ENCODE measurements at regions not wholly inside any gene's neighbourhood (a gene's known extent, or its start where the extent isn't known, plus 50 kb on each side); places are given as distances from the start of the nearest gene placed in this dataset.

GRCh38 chr14:26332966-26333365 is 264.9 kb downstream of the NOVA1 start:
- Histone ChIP-seq H2AFZ (ENCODE audit: low read depth, low read length) (no peak overlapping the region), H3K9me3 (ENCODE audit: insufficient read depth, low read length) (no peaks in the 10 kb centered on the region), H3K27me3 (ENCODE audit: low read depth, low read length) (no peaks in the 10 kb centered on the region), H4K20me1 (ENCODE audit: insufficient read depth, low read length) (no peaks in the 10 kb centered on the region), H3K4me3 (ENCODE audit: low read length) (no peak overlapping the region), H3K9ac (ENCODE audit: low read length) (no peak overlapping the region), H3K4me2 (ENCODE audit: low read length) (no peak overlapping the region), H3K4me1 (ENCODE audit: low read length) (peaks cover 6% of the 10 kb centered on the region; the same call in 1 of the 2 replicates), H3K36me3 (replicated peaks; ENCODE audit: low read depth, low read length) (no peaks in the 10 kb centered on the region), H3K27ac (ENCODE audit: low read length) (no peak overlapping the region), H3K79me2 (ENCODE audit: low read length) (no peaks in the 10 kb centered on the region)
- TF ChIP-seq CTCF (IDR thresholded peaks at IDR 0.05; ENCODE audit: low read depth, low read length) = no peak
- TF ChIP-seq EZH2phosphoT487 (IDR thresholded peaks at IDR 0.05; ENCODE audit: low read depth) = no peak

GRCh38 chr14:26330982-26331381 is 266.9 kb downstream of the NOVA1 start:
- peaks cover 6% of the 10 kb centered on the region; the same call in 1 of the 2 replicates for H3K4me1 ChIP-seq (ENCODE audit: low read length)
- no peak overlapping the region for H2AFZ ChIP-seq (ENCODE audit: low read depth, low read length)
- H3K36me3 ChIP-seq (replicated peaks; ENCODE audit: low read depth, low read length) = no peaks in the 10 kb centered on the region
- H3K9ac ChIP-seq (ENCODE audit: low read length) = no peak overlapping the region
- no peaks in the 10 kb centered on the region for H3K9me3 ChIP-seq (ENCODE audit: insufficient read depth, low read length)
- H3K4me2 ChIP-seq (ENCODE audit: low read length) = no peak overlapping the region
- H4K20me1 ChIP-seq (ENCODE audit: insufficient read depth, low read length) = no peaks in the 10 kb centered on the region
- H3K4me3 ChIP-seq (ENCODE audit: low read length) = no peak overlapping the region
- no peaks in the 10 kb centered on the region for H3K27me3 ChIP-seq (ENCODE audit: low read depth, low read length)
- no peak for TF ChIP-seq EZH2phosphoT487 (IDR thresholded peaks at IDR 0.05; ENCODE audit: low read depth)
- TF ChIP-seq CTCF (IDR thresholded peaks at IDR 0.05; ENCODE audit: low read depth, low read length) = no peak
- no peak overlapping the region for H3K27ac ChIP-seq (ENCODE audit: low read length)
- H3K79me2 ChIP-seq (ENCODE audit: low read length) = no peaks in the 10 kb centered on the region

DNA sequence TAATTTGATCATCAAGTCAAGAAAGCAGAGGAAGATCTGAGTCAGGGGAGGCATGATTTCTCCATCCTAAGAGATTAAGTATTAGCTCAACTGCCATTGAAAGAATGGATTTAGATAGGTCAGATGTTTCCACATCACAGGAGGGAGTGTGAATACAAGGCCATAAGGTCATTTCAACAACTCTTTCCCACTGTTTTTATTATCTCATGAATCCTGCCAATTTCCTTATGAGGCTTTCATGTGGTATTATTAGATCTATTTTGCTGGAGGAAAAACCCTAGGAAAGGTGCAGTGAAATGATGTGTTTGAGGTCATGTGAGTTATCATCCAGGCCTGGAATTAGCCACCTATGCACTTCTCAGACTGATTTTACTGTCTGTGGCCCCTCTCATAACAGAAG is 269.0 kb downstream of the NOVA1 start:
- Histone ChIP-seq H3K4me3 (ENCODE audit: low read length) (no peak overlapping the region), H2AFZ (ENCODE audit: low read depth, low read length) (no peak overlapping the region), H4K20me1 (ENCODE audit: insufficient read depth, low read length) (no peaks in the 10 kb centered on the region), H3K79me2 (ENCODE audit: low read length) (no peaks in the 10 kb centered on the region), H3K4me2 (ENCODE audit: low read length) (no peak overlapping the region), H3K9me3 (ENCODE audit: insufficient read depth, low read length) (no peaks in the 10 kb centered on the region), H3K9ac (ENCODE audit: low read length) (no peak overlapping the region), H3K4me1 (ENCODE audit: low read length) (peaks cover 6% of the 10 kb centered on the region; the same call in 1 of the 2 replicates), H3K27me3 (ENCODE audit: low read depth, low read length) (no peaks in the 10 kb centered on the region), H3K36me3 (replicated peaks; ENCODE audit: low read depth, low read length) (no peaks in the 10 kb centered on the region), H3K27ac (ENCODE audit: low read length) (no peak overlapping the region)
- TF ChIP-seq EZH2phosphoT487 (IDR thresholded peaks at IDR 0.05; ENCODE audit: low read depth) (no peak), CTCF (IDR thresholded peaks at IDR 0.05; ENCODE audit: low read depth, low read length) (no peak)

DNA sequence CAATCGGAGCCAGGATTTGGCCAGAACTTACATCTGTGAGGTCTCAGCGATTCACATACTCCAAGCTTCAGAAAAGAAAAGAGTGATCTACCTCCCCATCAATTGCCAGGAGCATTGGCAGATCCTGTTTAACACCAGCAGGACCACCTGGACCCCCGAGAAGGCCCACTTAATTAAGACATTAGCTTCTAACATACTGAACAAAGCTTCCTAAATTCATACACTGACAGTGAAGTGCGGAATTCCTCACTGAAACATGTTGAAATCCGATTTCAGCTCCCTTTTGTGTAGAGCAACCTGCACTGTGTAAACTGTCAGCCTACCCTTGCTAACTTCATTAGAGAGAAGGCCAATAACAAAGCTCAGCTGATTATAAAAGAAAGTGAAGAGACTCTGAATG is 274.0 kb downstream of the NOVA1 start:
- H4K20me1 ChIP-seq (ENCODE audit: insufficient read depth, low read length) = no peaks in the 10 kb centered on the region
- no peaks in the 10 kb centered on the region for H3K4me1 ChIP-seq (ENCODE audit: low read length)

More for the DNA sequence above, 274.0 kb downstream of the NOVA1 start:
- Histone ChIP-seq H3K36me3 (replicated peaks; ENCODE audit: low read depth, low read length) (no peaks in the 10 kb centered on the region), H3K4me2 (ENCODE audit: low read length) (no peak overlapping the region), H3K4me3 (ENCODE audit: low read length) (no peak overlapping the region), H3K9me3 (ENCODE audit: insufficient read depth, low read length) (no peaks in the 10 kb centered on the region), H3K79me2 (ENCODE audit: low read length) (no peaks in the 10 kb centered on the region), H2AFZ (ENCODE audit: low read depth, low read length) (no peak overlapping the region; the same call in 1 of the 2 replicates), H3K27ac (ENCODE audit: low read length) (no peak overlapping the region), H3K27me3 (ENCODE audit: low read depth, low read length) (no peaks in the 10 kb centered on the region), H3K9ac (ENCODE audit: low read length) (no peak overlapping the region)
- TF ChIP-seq CTCF (IDR thresholded peaks at IDR 0.05; ENCODE audit: low read depth, low read length) (no peak), EZH2phosphoT487 (IDR thresholded peaks at IDR 0.05; ENCODE audit: low read depth) (no peak)
